ENCODE measurements at regions not wholly inside any gene's neighbourhood (a gene's known extent, or its start where the extent isn't known, plus 50 kb on each side); places are given as distances from the start of the nearest gene placed in this dataset.
A peak's percentile ranks its signal among the peaks of the same experiment; 100 is the strongest.

- H3K27ac ChIP-seq (ENCODE audit: insufficient read depth, low read length), result no peak overlapping the region
These were observed 962.1 kb downstream of the KCNMA1 start for GRCh38 chr10:76675561-76675950.

DNA sequence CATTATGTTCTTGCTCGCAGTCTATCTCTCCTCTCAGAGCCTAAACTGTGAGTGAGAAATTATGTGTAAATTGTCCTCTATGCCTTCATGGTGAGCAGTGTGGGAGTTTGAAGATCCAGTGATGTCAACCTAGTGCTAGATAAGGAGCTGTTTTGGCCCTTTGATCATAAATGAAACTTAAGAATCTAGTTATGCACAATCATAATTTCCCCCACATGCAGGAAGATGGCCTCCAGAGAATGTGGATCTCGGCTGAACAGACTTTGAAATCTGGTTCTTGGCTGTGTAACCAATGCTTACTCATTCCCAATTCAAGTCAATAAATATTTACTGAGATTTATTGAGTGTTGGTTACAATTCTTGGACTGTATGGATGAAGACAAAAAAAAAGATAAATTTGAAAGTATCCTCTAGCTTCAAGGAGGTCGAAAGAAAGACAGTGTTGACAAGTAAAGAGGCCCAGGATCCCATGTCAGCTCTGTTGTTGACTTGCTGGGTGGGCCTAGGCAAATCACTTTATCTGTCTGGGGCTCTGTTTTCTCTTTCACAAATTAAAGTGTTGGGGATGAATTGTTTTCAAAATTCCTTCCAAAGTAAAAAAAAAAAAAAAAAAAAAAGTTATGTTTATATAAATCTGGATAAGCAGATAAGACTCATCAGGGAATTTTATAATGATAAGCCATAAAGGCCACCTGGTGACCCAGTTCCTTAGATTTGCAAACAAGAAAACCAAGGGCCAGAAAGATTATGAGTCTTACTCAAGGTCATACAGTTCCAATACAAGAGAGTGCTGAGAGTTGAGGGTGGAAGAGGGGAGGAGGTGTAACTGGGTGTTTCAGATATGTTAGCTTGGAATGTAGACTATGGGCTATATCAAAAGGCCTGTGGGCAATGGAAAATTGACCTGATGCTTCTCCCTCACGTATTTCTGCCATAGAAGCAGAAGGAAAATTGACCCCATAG is 969.9 kb downstream of the KCNMA1 start:
- H3K4me3 ChIP-seq (replicated peaks in 1 of 4; ENCODE audit: control extremely low read depth in 1 of 4, insufficient read depth in 1 of 4, low read depth in 3 of 4, low read length in 4 of 4), result no peak overlapping the region
- no peak overlapping the region for H2AFZ ChIP-seq (ENCODE audit: low read length)

More at GRCh38 chr10:76675561-76675950, 962.1 kb downstream of the KCNMA1 start:
- Histone ChIP-seq H3K4me3 (replicated peaks in 1 of 4; ENCODE audit: control extremely low read depth in 1 of 4, insufficient read depth in 1 of 4, low read depth in 3 of 4, low read length in 4 of 4) (no peak overlapping the region), H3K79me2 (ENCODE audit: control insufficient read depth, insufficient read depth, low read length) (no peaks in the 10 kb centered on the region), H3K9ac (ENCODE audit: insufficient read depth, low read length) (no peak overlapping the region), H3K4me2 (ENCODE audit: extremely low read depth, insufficient read depth, low read length) (no peak overlapping the region), H3K9me3 (ENCODE audit: control insufficient read depth, insufficient read depth, low read depth, low read length) (no peaks in the 10 kb centered on the region), H3K36me3 (ENCODE audit: control insufficient read depth, insufficient read depth, low read length) (no peaks in the 10 kb centered on the region), H4K20me1 (ENCODE audit: control insufficient read depth, extremely low read depth, insufficient read depth, low read length) (no peaks in the 10 kb centered on the region), H2AFZ (ENCODE audit: low read length) (no peak overlapping the region), H3K4me1 (ENCODE audit: control insufficient read depth, extremely low read depth, insufficient read depth, low read length) (no peaks in the 10 kb centered on the region), H3K27me3 (ENCODE audit: control insufficient read depth, insufficient read depth, low read length) (peaks cover 2% of the 10 kb centered on the region)
- TF ChIP-seq CTCF (conservative IDR thresholded peaks at IDR 0.05 in 1 of 2, IDR thresholded peaks at IDR 0.05 in 1 of 2; ENCODE audit: low read depth in 1 of 2, low read length in 2 of 2) (no peak), EZH2 (IDR thresholded peaks at IDR 0.05; ENCODE audit: low read length, missing control alignments) (no peak)
- no peak for DNase-seq (ENCODE audit: low read depth in 2 of 2)

More for the DNA sequence above, 969.9 kb downstream of the KCNMA1 start:
- Histone ChIP-seq H3K27me3 (ENCODE audit: control insufficient read depth, insufficient read depth, low read length) (no peaks in the 10 kb centered on the region), H3K79me2 (ENCODE audit: control insufficient read depth, insufficient read depth, low read length) (no peaks in the 10 kb centered on the region), H3K36me3 (ENCODE audit: control insufficient read depth, insufficient read depth, low read length) (no peaks in the 10 kb centered on the region), H3K4me1 (ENCODE audit: control insufficient read depth, extremely low read depth, insufficient read depth, low read length) (no peaks in the 10 kb centered on the region), H3K9ac (ENCODE audit: insufficient read depth, low read length) (no peak overlapping the region), H4K20me1 (ENCODE audit: control insufficient read depth, extremely low read depth, insufficient read depth, low read length) (no peaks in the 10 kb centered on the region), H3K4me2 (ENCODE audit: extremely low read depth, insufficient read depth, low read length) (no peak overlapping the region), H3K9me3 (ENCODE audit: control insufficient read depth, insufficient read depth, low read depth, low read length) (no peaks in the 10 kb centered on the region), H3K27ac (ENCODE audit: insufficient read depth, low read length) (no peak overlapping the region)
- TF ChIP-seq EZH2 (IDR thresholded peaks at IDR 0.05; ENCODE audit: low read length, missing control alignments), result no peak
- no peak for TF ChIP-seq CTCF (conservative IDR thresholded peaks at IDR 0.05 in 1 of 2, IDR thresholded peaks at IDR 0.05 in 1 of 2; ENCODE audit: low read depth in 1 of 2, low read length in 2 of 2)
- DNase-seq (ENCODE audit: low read depth in 2 of 2), result peak in 1 of 2 donors; percentile 28
